ENCODE measurements at regions not wholly inside any gene's neighbourhood (a gene's known extent, or its start where the extent isn't known, plus 50 kb on each side); places are given as distances from the start of the nearest gene placed in this dataset.
"Not testable (repeated sequence)": the region's sequence is repeated elsewhere in the genome, so short reads cannot be mapped to it uniquely, and the experiment has no call there.

- WGBS (ENCODE audit: insufficient coverage), result no CpG with 5 or more reads among the region's 1 CpG
- CTCF ChIA-PET, result no interaction called here
- H3K27me3 Mint-ChIP-seq, result peaks cover 19% of the 10 kb centered on the region
Measured at GRCh38 chr6:146938266-146938665, 266.0 kb upstream of the STXBP5 start.

GRCh38 chr6:146939456-146939855 is 264.8 kb upstream of the STXBP5 start:
- ATAC-seq (ENCODE audit: low read depth); intact Hi-C loops (cut with micrococcal nuclease): not testable (repeated sequence)
- peaks cover 14% of the 10 kb centered on the region for H3K27me3 Mint-ChIP-seq

More at GRCh38 chr6:146938266-146938665, 266.0 kb upstream of the STXBP5 start:
- H3K9ac ChIP-seq (ENCODE audit: low read length), result no peak overlapping the region
- H3K4me1 Mint-ChIP-seq, result no peaks in the 10 kb centered on the region
- no peaks in the 10 kb centered on the region for H4K20me1 ChIP-seq (ENCODE audit: control insufficient read depth, insufficient read depth, low read length, poor library complexity, severe bottlenecking)
- no peaks in the 10 kb centered on the region for H3K9me3 Mint-ChIP-seq (ENCODE audit: insufficient read depth)
- H3K27ac ChIP-seq (ENCODE audit: low read length in 2 of 2), result no peak overlapping the region
- H3K79me2 ChIP-seq (ENCODE audit: control insufficient read depth, insufficient read depth, low read length), result no peaks in the 10 kb centered on the region
- no peaks in the 10 kb centered on the region for H3K4me1 ChIP-seq (ENCODE audit: control insufficient read depth in 2 of 2, insufficient read depth in 2 of 2, low read length in 2 of 2)
- no peak overlapping the region for H3K4me2 ChIP-seq (replicated peaks; ENCODE audit: low read depth, low read length, poor library complexity, severe bottlenecking)
- no peak overlapping the region for H3K27ac Mint-ChIP-seq
- DNase-seq, result no peak
- POLR2A ChIA-PET, result no interaction called here
- ATAC-seq (ENCODE audit: low read depth), result no peak
- intact Hi-C loops (cut with micrococcal nuclease), result no loop called here
- no peak overlapping the region for H2AFZ ChIP-seq (ENCODE audit: insufficient read depth, low read depth, low read length, poor library complexity, severe bottlenecking)
- no peak overlapping the region for H3K4me3 Mint-ChIP-seq
- H3K27me3 ChIP-seq (replicated peaks in 1 of 4; ENCODE audit: control extremely low read depth in 1 of 4, control insufficient read depth in 3 of 4, insufficient read depth in 4 of 4, low read length in 3 of 4), result no peaks in the 10 kb centered on the region
- H3K9me3 ChIP-seq (ENCODE audit: control extremely low read depth in 1 of 3, control insufficient read depth in 2 of 3, insufficient read depth in 1 of 3, low read length in 2 of 3), result peaks cover 0 to 7% (median 0%) of the 10 kb centered on the region in 3 donors
- H3K36me3 ChIP-seq (replicated peaks in 1 of 2; ENCODE audit: control extremely low read depth in 1 of 2, control insufficient read depth in 1 of 2, extremely low read depth in 1 of 2, insufficient read depth in 2 of 2, low read length in 1 of 2), result no peaks in the 10 kb centered on the region
- TF ChIP-seq EZH2 (IDR thresholded peaks at IDR 0.05; ENCODE audit: borderline replicate concordance, insufficient read depth, low read depth, low read length, poor library complexity, severe bottlenecking) (no peak), CTCF (IDR thresholded peaks at IDR 0.05) (no peak)
- no peak overlapping the region for H3K4me3 ChIP-seq (ENCODE audit: control extremely low read depth in 1 of 5, extremely low read depth in 1 of 5, insufficient read depth in 1 of 5, low read depth in 2 of 5, low read length in 4 of 5)

More at GRCh38 chr6:146939456-146939855, 264.8 kb upstream of the STXBP5 start:
- H3K9ac ChIP-seq (ENCODE audit: low read length); H4K20me1 ChIP-seq (ENCODE audit: control insufficient read depth, insufficient read depth, low read length, poor library complexity, severe bottlenecking); POLR2A ChIA-PET; H3K27me3 ChIP-seq (replicated peaks in 1 of 4; ENCODE audit: control extremely low read depth in 1 of 4, control insufficient read depth in 3 of 4, insufficient read depth in 4 of 4, low read length in 3 of 4); H3K4me3 ChIP-seq (ENCODE audit: control extremely low read depth in 1 of 5, extremely low read depth in 1 of 5, insufficient read depth in 1 of 5, low read depth in 2 of 5, low read length in 4 of 5); H3K36me3 ChIP-seq (replicated peaks in 1 of 2; ENCODE audit: control extremely low read depth in 1 of 2, control insufficient read depth in 1 of 2, extremely low read depth in 1 of 2, insufficient read depth in 2 of 2, low read length in 1 of 2); H3K4me3 Mint-ChIP-seq; H3K27ac ChIP-seq (ENCODE audit: low read length in 2 of 2); H3K4me1 Mint-ChIP-seq; H3K27ac Mint-ChIP-seq; CTCF ChIA-PET; H3K4me2 ChIP-seq (replicated peaks; ENCODE audit: low read depth, low read length, poor library complexity, severe bottlenecking); H3K4me1 ChIP-seq (ENCODE audit: control insufficient read depth in 2 of 2, insufficient read depth in 2 of 2, low read length in 2 of 2); H2AFZ ChIP-seq (ENCODE audit: insufficient read depth, low read depth, low read length, poor library complexity, severe bottlenecking); DNase-seq; H3K79me2 ChIP-seq (ENCODE audit: control insufficient read depth, insufficient read depth, low read length); H3K9me3 Mint-ChIP-seq (ENCODE audit: insufficient read depth): not testable (repeated sequence)
- WGBS (ENCODE audit: insufficient coverage), result 47% methylated on average over 3 of the region's 6 CpGs
- peaks cover 0 to 12% (median 0%) of the 10 kb centered on the region in 3 donors for H3K9me3 ChIP-seq (ENCODE audit: control extremely low read depth in 1 of 3, control insufficient read depth in 2 of 3, insufficient read depth in 1 of 3, low read length in 2 of 3)

Measured in B cell (primary cell).